ENCODE measurements at regions not wholly inside any gene's neighbourhood (a gene's known extent, or its start where the extent isn't known, plus 50 kb on each side); places are given as distances from the start of the nearest gene placed in this dataset.

DNA sequence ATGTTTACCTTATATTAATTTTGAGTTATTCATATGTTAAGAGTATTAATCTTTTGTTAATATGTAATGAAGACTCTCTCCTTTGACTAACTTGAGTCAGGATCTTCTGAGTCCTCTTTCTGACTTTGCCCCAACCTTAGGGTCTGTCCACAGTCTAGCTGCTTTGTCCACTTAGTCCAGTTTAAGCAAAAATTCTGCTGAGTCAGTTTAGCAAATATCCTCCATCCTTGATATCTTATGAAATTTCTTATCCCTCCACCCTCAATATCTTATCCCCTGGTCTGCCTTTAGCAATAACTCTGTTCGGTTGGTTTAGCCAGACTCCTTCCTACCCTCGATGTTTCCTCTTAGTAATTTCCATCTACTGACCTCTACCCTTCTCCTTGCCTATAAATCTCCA is 91.7 kb downstream of the DIPK2A start:
- TF ChIP-seq POLR2A (IDR thresholded peaks at IDR 0.05; ENCODE audit: low read depth, low read length) (no peak), TAF1 (IDR thresholded peaks at IDR 0.05; ENCODE audit: low read depth, low read length) (no peak)

All from GM12891 (cell line).